ENCODE measurements at regions not wholly inside any gene's neighbourhood (a gene's known extent, or its start where the extent isn't known, plus 50 kb on each side); places are given as distances from the start of the nearest gene placed in this dataset.

- H3K27ac ChIP-seq (ENCODE audit: low read length) = peak overlapping the region; percentile 67
- in situ Hi-C loops (cut with HindIII; ENCODE audit: low pct_unique_long_range_greater_than_20kb, low sequenced_read_pairs) = no loop called here
- peaks cover 29% of the 10 kb centered on the region for H3K4me1 ChIP-seq (ENCODE audit: control insufficient read depth, insufficient read depth, low read length)
- no peaks in the 10 kb centered on the region for H3K36me3 ChIP-seq (ENCODE audit: control insufficient read depth, insufficient read depth, low read length)
- H3K27me3 ChIP-seq (ENCODE audit: control insufficient read depth, insufficient read depth, low read length) = no peaks in the 10 kb centered on the region
- ATAC-seq = no peak
- POLR2A ChIA-PET = no interaction called here
- H3K4me3 ChIP-seq (ENCODE audit: low read depth in 2 of 2, low read length in 2 of 2) = no peak overlapping the region
- no peak for DNase-seq (ENCODE audit: low read depth, low spot score)
- BruUV-seq (replicated peaks) = no TSS peak
- intact Hi-C loops (cut with micrococcal nuclease; ENCODE audit: unreplicated experiment) = no loop called here
- no peaks in the 10 kb centered on the region for H3K9me3 ChIP-seq (ENCODE audit: control insufficient read depth, insufficient read depth, low read depth, low read length)
- CTCF ChIA-PET = no interaction called here
- TF ChIP-seq SIN3A (IDR thresholded peaks at IDR 0.05; ENCODE audit: borderline replicate concordance, insufficient read depth, low read depth, low read length) (no peak), TCF7L2 (IDR thresholded peaks at IDR 0.05; ENCODE audit: low read depth, low read length) (no peak), POLR2AphosphoS5 (IDR thresholded peaks at IDR 0.05; ENCODE audit: low read depth, low read length) (no peak), REST (IDR thresholded peaks at IDR 0.05; ENCODE audit: insufficient read depth in 1 of 2, low read depth in 2 of 2, low read length in 1 of 2) (no peak), CTCF (IDR thresholded peaks at IDR 0.05) (no peak)
These were observed 174.7 kb downstream of the ANAPC1 start for GRCh38 chr2:111709321-111709720.

- DNase-seq (ENCODE audit: low read depth, low spot score) (no peak), ATAC-seq (no peak)
- Histone ChIP-seq H3K27me3 (ENCODE audit: control insufficient read depth, insufficient read depth, low read length) (no peaks in the 10 kb centered on the region), H3K4me1 (ENCODE audit: control insufficient read depth, insufficient read depth, low read length) (peaks cover 21% of the 10 kb centered on the region), H3K36me3 (ENCODE audit: control insufficient read depth, insufficient read depth, low read length) (no peaks in the 10 kb centered on the region), H3K9me3 (ENCODE audit: control insufficient read depth, insufficient read depth, low read depth, low read length) (no peaks in the 10 kb centered on the region), H3K27ac (ENCODE audit: low read length) (peak overlapping the region; percentile 67), H3K4me3 (ENCODE audit: low read depth in 2 of 2, low read length in 2 of 2) (no peak overlapping the region)
- in situ Hi-C loops (cut with HindIII; ENCODE audit: low pct_unique_long_range_greater_than_20kb, low sequenced_read_pairs) (no loop called here), intact Hi-C loops (cut with micrococcal nuclease; ENCODE audit: unreplicated experiment) (no loop called here)
- no TSS peak for BruUV-seq (replicated peaks)
- TF ChIP-seq REST (IDR thresholded peaks at IDR 0.05; ENCODE audit: insufficient read depth in 1 of 2, low read depth in 2 of 2, low read length in 1 of 2) = no peak
- TF ChIP-seq TCF7L2 (IDR thresholded peaks at IDR 0.05; ENCODE audit: low read depth, low read length) = no peak
- no peak for TF ChIP-seq SIN3A (IDR thresholded peaks at IDR 0.05; ENCODE audit: borderline replicate concordance, insufficient read depth, low read depth, low read length)
- TF ChIP-seq CTCF (IDR thresholded peaks at IDR 0.05) = no peak
- TF ChIP-seq POLR2AphosphoS5 (IDR thresholded peaks at IDR 0.05; ENCODE audit: low read depth, low read length) = no peak
- ChIA-PET CTCF (no interaction called here), POLR2A (no interaction called here)
These were observed 173.9 kb downstream of the ANAPC1 start for GRCh38 chr2:111710085-111710484.
